ENCODE measurements at regions not wholly inside any gene's neighbourhood (a gene's known extent, or its start where the extent isn't known, plus 50 kb on each side); places are given as distances from the start of the nearest gene placed in this dataset.

DNA sequence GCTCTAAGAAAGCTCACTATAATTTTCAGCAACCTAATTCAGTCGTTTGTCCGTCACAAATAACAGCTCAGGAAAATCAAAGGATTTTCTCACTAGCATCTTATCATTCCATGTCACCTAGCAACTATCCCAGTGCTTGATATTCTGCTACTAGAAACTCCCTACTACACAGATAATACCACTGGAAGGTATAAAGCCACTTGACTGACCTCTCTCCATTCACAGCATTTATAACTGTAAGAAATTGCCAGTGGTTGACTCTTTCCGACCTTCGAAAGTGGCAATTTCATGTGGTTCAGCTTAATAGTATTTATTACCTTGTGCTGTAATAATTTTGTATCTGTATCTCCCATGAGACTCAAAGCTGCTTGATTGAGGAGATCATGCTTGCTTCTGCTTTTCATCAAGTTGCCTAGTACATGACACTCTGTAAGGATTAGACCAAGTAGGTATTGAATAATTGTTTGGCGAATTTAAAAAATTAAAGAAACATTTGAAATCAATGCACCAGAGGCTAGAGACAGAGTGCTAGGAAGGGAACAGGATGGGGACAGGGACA, 79.6 kb upstream of the TACR1 start:
- no peak for FAIRE-seq
- ChIA-PET SMC1A (ENCODE audit: uncharacterized antibody, unreplicated experiment) (no interaction called here), POLR2A (no interaction called here), RAD21 (ENCODE audit: unreplicated experiment) (interaction anchor here (0.9 kb wide), 1 partner anchor 234 kb away, joined by 3 read pairs; no protein-coding TSS in a partner anchor), CTCF (interaction anchor here (1.4 kb wide), 1 partner anchor 9 kb away, joined by 3 read pairs; no protein-coding TSS in a partner anchor)
- Histone ChIP-seq H2AFZ (ENCODE audit: control insufficient read depth, low read depth, low read length) (no peak overlapping the region), H3K9ac (ENCODE audit: control insufficient read depth, insufficient read depth, low read length) (no peak overlapping the region), H3K4me3 (no peak overlapping the region), H3K4me1 (ENCODE audit: control insufficient read depth, insufficient read depth, low read length) (no peaks in the 10 kb centered on the region), H3K9me3 (replicated peaks; ENCODE audit: control insufficient read depth, insufficient read depth, low read length) (no peaks in the 10 kb centered on the region; the same call in 2 of the 3 replicates), H3K36me3 (ENCODE audit: control insufficient read depth in 2 of 2, insufficient read depth in 2 of 2, low read length in 1 of 2) (no peaks in the 10 kb centered on the region), H4K20me1 (ENCODE audit: control insufficient read depth, insufficient read depth) (no peaks in the 10 kb centered on the region), H3K4me2 (ENCODE audit: control insufficient read depth, insufficient read depth) (no peak overlapping the region), H3K27ac (ENCODE audit: control insufficient read depth, insufficient read depth) (no peak overlapping the region), H3K27me3 (replicated peaks in 1 of 2; ENCODE audit: control insufficient read depth in 2 of 2, insufficient read depth in 2 of 2, low read length in 1 of 2) (no peaks in the 10 kb centered on the region), H3K79me2 (ENCODE audit: control insufficient read depth, insufficient read depth, low read length) (no peaks in the 10 kb centered on the region)
- WGBS (ENCODE audit: insufficient coverage, insufficient replicate concordance, low lambda C conversion rate, missing lambda C conversion rate) = 45% methylated on average over 5 of the region's 5 CpGs
- TF ChIP-seq, protein P1, sequence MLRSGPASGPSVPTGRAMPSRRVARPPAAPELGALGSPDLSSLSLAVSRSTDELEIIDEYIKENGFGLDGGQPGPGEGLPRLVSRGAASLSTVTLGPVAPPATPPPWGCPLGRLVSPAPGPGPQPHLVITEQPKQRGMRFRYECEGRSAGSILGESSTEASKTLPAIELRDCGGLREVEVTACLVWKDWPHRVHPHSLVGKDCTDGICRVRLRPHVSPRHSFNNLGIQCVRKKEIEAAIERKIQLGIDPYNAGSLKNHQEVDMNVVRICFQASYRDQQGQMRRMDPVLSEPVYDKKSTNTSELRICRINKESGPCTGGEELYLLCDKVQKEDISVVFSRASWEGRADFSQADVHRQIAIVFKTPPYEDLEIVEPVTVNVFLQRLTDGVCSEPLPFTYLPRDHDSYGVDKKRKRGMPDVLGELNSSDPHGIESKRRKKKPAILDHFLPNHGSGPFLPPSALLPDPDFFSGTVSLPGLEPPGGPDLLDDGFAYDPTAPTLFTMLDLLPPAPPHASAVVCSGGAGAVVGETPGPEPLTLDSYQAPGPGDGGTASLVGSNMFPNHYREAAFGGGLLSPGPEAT (IDR thresholded peaks at IDR 0.05; ENCODE audit: low read depth) = no peak
- TF ChIP-seq E2F4 (IDR thresholded peaks at IDR 0.05; ENCODE audit: low read depth, low read length) (no peak), NFIC (IDR thresholded peaks at IDR 0.05; ENCODE audit: low read depth, low read length) (no peak), SPI1 (IDR thresholded peaks at IDR 0.05; ENCODE audit: borderline replicate concordance, insufficient read depth, low read depth, low read length) (no peak), TCF3 (IDR thresholded peaks at IDR 0.05; ENCODE audit: borderline replicate concordance, insufficient read depth, low read depth, low read length) (no peak), NR2C1 (IDR thresholded peaks at IDR 0.05) (no peak)
- no peak for DNase-seq (ENCODE audit: low read depth, low spot score)
- no peak for ATAC-seq
- intact Hi-C loops (cut with micrococcal nuclease; ENCODE audit: unreplicated experiment) (no loop called here), in situ Hi-C loops (cut with MboI) (no loop called here)
- BruUV-seq (replicated peaks) = no TSS peak

All from GM12878 (cell line).